ENCODE measurements at regions not wholly inside any gene's neighbourhood (a gene's known extent, or its start where the extent isn't known, plus 50 kb on each side); places are given as distances from the start of the nearest gene placed in this dataset.
"Not testable (repeated sequence)": the region's sequence is repeated elsewhere in the genome, so short reads cannot be mapped to it uniquely, and the experiment has no call there.

DNA sequence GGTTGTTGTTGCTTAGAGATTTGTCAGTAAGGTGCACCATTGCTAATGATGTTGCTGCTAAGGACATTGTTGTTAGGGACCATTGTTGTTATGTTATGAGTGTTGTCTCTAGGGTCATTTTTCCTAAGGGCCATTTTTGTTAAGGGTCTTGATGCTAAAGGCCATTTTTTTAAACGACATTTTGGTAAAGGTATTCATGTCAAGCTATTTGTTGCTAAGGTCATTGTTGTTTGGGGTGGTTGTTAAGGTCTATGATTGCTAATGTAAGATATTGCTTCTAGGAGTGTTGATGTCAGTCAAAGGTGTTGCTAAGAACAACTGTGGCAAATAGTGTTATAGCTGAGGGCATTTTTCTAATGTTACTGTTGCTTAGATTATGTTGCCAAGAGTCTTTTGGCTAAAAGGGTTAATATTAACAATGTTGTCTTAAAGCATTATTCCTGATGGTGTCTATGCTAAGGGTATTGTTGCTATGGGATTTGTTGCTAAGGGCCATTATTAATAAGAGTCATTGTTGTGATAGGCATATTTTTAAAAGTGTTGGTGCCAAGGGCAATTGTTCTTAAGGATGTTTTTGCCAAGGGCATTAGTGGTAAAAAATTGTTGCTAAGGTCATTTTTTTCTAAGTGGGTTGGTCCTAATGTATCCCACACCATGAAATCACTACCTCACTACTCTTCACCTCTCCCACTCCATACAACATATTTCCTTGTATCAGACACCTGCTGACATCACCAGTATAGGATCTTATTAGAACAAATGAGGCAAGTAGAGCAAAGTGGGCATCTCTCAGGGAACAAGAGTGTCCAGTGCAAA lies 56.2 kb downstream of the SPATA31A6 start:
- not testable (repeated sequence) for DNase-seq (ENCODE audit: low read depth); H3K4me3 ChIP-seq (ENCODE audit: control insufficient read depth, low read depth, low read length)

DNA sequence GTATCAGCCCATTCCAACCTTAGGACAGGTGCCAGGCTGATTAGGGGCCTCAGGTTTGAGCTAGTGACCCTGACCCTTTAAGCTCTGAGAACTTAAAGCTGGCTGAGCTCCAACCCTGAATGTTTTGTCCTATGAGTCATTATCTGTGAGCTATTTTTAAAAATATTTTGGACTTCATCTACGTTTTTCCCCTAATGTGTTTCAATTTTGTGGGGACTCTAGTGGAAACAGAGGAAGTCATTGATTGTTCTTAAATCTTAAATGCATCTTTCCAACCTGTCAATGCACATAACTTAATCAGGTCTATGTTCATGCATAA lies 56.8 kb downstream of the SPATA31A6 start:
- not testable (repeated sequence) for DNase-seq (ENCODE audit: low read depth); H3K4me3 ChIP-seq (ENCODE audit: control insufficient read depth, low read depth, low read length)

DNA sequence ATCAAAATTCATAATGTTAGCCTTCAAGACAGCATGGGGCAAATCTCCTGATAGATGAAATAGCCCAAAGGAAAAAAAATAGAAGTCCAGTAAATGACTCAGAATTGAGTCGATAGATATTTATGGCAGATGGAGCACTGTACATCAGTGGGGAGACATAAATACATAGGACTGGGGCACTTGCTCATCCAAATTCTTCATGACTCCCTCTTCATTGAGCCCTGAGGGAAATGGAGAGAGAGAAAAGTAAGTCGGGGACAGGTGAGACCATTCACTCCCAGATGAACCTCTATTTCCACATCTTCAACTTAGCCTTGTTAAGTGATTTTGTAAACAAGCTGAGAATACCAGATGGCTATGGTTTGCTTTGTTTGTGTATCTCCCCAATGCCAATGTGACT lies 59.8 kb downstream of the SPATA31A6 start:
- not testable (repeated sequence) for DNase-seq (ENCODE audit: low read depth); H3K4me3 ChIP-seq (ENCODE audit: control insufficient read depth, low read depth, low read length)

DNA sequence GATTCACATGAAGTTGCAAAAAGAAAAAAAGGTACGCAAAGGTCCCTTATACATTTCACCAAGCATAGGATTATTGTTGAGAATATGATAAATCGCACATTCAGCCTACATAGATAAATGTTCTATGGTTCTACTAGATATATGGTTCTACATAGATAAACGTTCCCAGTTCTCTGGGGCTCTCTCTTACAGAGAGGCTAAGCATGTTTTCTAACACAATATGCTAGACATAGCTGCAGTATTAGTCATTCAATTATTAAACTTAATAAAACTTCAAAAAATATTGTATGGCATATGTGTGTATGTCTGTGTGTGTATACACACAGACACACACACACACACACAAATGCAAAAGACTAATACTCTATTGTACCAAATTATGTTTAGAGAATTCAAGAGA lies 60.4 kb downstream of the SPATA31A6 start:
- DNase-seq (ENCODE audit: low read depth); H3K4me3 ChIP-seq (ENCODE audit: control insufficient read depth, low read depth, low read length): not testable (repeated sequence)

DNA sequence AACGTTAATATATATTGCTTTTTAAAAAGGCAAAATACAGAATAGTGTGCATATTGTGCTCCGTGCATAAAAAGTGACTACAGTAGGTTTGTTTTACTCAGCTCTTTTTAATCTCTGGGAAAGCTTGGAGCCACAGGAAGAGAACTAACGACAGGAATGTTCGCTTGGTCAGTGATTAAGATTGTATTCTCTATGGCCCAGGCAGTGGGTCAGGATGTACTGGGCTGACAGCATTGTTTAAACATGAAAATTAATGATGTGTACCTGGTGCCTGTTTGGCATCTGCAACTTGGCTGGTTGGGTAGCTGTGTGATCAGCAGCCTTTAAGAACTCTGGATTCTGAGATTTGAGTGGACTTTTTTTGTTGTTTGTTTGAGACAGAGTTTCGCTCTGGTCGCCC lies 85.3 kb downstream of the SPATA31A6 start:
- not testable (repeated sequence) for H3K4me3 ChIP-seq (ENCODE audit: control insufficient read depth, low read depth, low read length); DNase-seq (ENCODE audit: low read depth)

DNA sequence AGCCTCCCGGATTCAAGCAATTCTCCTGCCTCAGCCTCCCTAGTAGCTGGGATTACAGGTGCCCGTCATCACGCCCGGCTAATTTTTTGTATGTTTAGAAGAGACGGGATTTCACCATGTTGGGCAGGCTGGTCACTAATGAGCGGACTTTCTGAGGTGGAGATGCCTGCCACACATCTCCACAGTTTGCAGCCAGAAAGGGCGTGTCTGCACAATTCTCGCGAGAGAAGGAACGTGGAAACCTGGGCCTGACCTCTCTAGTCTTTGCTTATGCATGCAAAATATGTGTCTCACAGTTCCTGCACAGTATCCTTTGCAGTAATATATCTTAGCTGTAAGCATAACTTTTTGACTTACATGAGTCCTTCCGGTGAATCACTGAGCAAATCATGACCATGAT lies 85.7 kb downstream of the SPATA31A6 start:
- not testable (repeated sequence) for DNase-seq (ENCODE audit: low read depth)

DNA sequence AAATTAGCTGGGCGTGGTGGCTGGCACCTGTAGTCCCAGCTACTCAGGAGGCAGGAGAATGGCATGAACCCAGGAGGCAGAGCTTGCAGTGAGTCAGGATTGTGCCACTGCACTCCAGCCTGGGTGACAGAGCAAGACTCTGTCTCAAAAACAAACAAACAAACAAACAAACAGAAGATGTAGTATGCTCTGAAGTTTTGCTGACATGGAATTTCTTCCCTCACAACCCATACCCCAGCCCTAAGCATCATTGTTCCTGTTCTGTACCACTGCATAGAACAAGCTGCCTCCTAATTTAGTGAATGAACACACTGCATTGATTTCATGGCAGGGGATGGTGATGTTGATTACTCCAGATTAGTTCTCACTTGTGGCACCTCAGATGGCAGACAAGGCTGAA lies 89.7 kb downstream of the SPATA31A6 start:
- DNase-seq (ENCODE audit: low read depth); H3K4me3 ChIP-seq (ENCODE audit: control insufficient read depth, low read depth, low read length): not testable (repeated sequence)

More for the DNA sequence above, 85.7 kb downstream of the SPATA31A6 start:
- H3K4me3 ChIP-seq (ENCODE audit: control insufficient read depth, low read depth, low read length): not testable (repeated sequence)

DNA sequence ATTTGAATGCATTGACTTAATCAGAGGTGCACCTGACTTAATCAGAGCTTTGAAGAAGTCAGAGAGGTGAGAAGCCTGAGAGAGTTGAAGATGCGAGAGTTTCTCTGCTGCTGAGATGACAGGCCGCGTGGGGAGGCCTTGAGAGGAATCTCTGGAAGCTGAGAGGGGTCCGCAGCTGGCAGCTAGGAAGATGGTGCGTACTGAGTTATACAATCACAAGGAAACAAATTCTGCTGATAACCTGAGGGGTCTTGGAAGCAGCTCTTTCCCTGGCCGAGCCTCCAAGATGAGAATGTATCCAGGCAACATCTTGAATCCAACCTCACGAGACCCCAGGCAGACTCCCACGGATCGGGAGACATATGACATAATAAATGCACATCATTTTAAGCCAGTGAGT lies 91.7 kb downstream of the SPATA31A6 start:
- TF ChIP-seq, protein P1, sequence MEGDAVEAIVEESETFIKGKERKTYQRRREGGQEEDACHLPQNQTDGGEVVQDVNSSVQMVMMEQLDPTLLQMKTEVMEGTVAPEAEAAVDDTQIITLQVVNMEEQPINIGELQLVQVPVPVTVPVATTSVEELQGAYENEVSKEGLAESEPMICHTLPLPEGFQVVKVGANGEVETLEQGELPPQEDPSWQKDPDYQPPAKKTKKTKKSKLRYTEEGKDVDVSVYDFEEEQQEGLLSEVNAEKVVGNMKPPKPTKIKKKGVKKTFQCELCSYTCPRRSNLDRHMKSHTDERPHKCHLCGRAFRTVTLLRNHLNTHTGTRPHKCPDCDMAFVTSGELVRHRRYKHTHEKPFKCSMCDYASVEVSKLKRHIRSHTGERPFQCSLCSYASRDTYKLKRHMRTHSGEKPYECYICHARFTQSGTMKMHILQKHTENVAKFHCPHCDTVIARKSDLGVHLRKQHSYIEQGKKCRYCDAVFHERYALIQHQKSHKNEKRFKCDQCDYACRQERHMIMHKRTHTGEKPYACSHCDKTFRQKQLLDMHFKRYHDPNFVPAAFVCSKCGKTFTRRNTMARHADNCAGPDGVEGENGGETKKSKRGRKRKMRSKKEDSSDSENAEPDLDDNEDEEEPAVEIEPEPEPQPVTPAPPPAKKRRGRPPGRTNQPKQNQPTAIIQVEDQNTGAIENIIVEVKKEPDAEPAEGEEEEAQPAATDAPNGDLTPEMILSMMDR (IDR thresholded peaks at IDR 0.05; ENCODE audit: control insufficient read depth, insufficient read depth, low read depth, low read length, missing control alignments): no peak
- no peak for DNase-seq (ENCODE audit: low read depth)
- no peak overlapping the region for H3K4me3 ChIP-seq (ENCODE audit: control insufficient read depth, low read depth, low read length)

DNA sequence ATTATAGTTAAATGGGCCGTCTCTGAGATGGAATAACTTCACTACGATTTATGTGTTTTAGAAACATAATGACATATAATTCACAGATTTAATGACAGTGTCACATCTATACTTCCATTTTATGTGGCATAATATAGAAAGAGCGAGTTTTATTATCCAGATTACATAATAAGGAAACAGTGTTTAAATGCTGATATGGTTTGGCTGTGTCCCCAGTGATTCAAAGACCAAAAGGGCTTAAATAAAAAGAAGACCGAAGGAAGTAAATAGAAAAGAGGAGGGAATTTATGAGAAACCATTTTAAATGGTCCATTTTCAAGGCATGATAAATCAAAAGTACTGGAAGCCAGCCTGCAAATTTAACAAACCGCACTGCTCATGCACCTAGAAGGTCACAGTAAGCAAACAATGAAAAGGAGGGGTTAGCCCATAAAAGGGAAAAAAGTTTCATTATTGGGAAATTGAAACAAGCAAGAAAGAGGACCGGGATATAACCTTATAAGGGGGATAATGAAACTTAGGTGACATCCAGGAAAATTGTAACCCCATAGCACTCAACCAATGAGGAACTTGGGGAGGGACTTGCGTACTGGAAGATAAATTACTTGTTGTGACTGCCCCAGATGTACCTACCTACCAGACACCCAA lies 99.2 kb downstream of the SPATA31A6 start:
- not testable (repeated sequence) for H3K4me3 ChIP-seq (ENCODE audit: control insufficient read depth, low read depth, low read length); DNase-seq (ENCODE audit: low read depth)

DNA sequence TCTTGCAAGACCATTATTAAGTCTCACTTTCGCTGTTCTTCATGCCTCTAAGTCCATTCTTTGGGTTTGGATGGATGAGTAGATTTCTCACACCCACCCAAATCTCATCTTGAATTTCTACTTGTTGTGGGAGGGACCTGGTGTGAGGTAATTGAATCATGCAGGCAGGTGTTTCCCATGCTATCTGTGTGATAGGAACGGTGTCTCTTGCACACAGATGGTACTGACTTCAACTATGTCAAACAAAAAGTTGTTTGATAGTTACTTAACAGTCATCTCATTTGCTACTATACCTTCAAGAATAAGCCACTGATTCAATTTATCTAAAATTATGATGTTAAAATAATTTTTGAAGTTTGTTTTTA lies 99.7 kb downstream of the SPATA31A6 start:
- H3K4me3 ChIP-seq (ENCODE audit: control insufficient read depth, low read depth, low read length); DNase-seq (ENCODE audit: low read depth): not testable (repeated sequence)

DNA sequence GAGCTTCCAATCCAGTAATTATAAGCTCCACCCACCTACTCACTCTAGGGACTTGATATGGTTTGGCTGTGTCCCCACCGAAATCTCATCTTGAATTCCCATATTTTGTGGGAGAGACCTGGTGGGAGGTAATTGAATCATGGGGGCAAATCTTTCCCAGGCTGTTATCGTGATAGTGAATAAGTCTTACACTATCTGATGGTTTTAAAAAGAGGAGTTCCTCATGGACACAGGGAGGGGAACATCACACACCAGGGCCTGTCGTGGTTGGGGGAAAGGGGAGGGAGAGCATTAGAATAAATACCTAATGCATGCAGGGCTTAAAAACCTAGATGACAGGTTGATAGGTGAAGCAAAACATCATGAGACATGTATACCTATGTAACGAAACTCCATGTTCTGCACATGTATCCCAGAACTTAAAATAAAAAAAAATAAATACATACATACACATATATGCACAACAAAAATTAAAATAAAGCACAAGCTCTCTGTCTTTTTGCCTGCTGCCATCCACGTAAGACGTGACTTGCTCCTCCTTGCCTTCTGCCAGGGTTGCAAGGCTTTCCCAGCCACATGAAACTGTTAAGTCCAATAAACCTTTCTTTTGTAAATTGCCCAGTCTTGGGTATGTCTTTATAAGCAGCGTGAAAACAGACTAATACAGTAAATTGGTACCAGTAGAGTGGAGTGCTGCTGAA lies 102.8 kb downstream of the SPATA31A6 start:
- DNase-seq (ENCODE audit: low read depth); H3K4me3 ChIP-seq (ENCODE audit: control insufficient read depth, low read depth, low read length): not testable (repeated sequence)

DNA sequence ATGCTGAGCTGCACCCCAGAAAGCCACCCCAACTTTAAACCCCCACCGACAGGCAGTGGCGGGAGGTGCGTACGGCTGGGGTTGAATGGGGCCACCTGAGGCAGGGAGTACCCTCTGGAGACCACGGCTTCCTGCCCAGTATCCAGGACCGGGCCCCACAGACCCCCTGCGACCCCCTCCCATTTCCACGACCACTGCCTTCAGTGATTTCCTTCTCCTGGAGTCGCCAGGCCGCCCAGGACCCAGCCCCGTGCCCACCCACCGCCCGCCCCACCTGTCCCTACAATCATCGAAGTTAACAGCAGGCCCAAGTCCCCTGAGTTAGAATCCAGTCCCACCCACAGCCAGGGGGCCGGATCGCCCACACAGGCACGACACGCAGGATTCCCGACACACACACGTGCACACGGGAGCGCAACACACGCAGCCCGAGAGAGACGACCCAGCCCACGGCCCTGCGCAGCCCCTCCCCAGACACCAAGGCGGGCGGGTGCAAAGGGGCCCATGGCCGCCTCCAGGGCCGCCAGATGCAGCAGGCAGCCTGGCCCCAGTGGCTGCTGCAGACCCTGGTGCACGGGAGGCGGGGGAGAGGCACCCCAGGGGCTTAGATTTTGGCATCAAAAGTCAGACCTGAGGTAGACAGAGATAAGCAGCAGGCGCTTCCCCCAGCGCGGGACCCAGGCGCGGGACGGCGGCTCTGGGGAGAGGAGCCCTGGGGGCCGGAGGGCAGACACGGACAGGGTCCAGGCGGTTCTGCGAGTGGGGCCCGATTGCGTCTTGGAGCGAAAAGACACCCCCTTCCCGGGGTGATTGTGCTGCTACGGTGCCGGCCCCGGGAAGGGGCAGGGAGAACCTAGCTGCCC lies 104.8 kb downstream of the SPATA31A6 start:
- not testable (repeated sequence) for H3K4me3 ChIP-seq (ENCODE audit: control insufficient read depth, low read depth, low read length); DNase-seq (ENCODE audit: low read depth)

DNA sequence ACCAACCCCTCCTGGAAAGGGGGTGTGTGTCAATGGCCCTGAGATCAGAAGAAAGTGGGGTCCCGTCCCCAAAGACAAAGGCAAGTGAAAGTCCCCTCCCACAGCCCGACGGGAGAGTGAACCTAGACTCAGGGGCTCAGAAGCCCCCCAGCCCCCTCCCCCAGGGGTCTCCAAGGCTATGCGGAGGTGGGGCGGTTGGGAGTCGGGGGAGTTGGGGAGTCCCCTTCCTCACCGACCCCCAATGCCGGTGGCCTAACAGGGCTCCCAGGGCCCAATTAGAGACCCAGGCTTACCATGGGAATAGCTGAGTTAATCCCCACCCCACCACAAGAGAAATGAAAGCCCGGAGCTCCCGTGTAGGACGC lies 105.4 kb downstream of the SPATA31A6 start:
- not testable (repeated sequence) for DNase-seq (ENCODE audit: low read depth); H3K4me3 ChIP-seq (ENCODE audit: control insufficient read depth, low read depth, low read length)

DNA sequence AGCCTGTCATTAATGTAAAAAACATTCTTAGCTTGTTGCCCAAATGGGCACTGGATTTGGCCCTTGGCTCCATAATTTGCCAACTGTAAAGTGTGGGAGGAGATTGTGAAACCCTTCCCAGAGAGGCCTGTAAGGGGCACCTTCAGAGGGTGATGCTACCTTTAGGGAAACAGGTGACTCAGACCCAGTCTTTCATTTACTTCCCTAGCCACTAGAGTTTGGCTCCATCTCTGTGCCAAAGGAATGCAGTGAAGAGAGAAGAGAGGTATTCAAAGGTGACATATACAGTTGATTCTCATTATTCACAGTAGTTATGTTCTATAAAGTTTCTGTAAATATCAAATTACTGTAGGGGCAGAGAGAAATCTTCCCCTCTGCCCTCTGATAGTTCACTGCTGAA lies 116.7 kb downstream of the SPATA31A6 start:
- not testable (repeated sequence) for H3K4me3 ChIP-seq (ENCODE audit: control insufficient read depth, low read depth, low read length); DNase-seq (ENCODE audit: low read depth)

DNA sequence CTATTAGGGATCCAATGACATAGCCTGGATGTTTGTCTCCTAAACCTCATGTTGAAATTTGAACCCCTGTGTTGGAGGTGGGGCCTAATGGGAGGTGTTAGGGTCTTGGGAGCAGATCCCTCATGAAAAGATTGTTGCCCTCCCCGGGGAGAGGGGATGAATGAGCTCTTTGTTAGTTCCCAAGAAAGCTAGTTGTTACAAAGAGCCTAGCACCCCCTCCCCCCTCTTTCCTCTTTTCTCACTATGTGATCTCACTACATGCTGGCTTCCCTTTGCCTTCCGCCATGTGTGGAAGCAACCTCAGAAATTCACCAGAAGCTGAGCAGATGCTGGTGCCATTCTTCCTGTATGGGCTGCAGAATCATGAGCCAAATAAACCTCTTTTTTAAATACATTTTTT lies 123.2 kb downstream of the SPATA31A6 start:
- not testable (repeated sequence) for DNase-seq (ENCODE audit: low read depth); H3K4me3 ChIP-seq (ENCODE audit: control insufficient read depth, low read depth, low read length)

DNA sequence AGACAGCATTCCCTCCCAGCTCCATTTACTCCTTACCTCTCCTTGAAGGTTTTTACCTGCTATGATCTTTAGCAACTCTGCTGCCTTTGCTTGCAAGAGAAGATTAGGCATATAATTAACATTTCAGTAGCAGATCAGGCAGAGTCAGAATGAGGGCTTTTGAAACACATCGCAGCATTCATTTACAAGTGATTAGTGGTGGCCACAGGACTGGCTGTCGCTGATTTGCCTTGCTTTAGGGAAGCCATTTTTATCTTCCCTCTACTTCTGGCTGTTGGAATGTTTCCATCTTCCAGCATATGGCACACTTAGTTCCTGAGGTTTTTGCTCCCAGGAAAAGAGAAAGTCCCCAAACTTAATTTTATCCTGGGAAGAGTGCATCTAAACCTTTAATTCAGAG lies 124.0 kb downstream of the SPATA31A6 start:
- not testable (repeated sequence) for H3K4me3 ChIP-seq (ENCODE audit: control insufficient read depth, low read depth, low read length); DNase-seq (ENCODE audit: low read depth)

DNA sequence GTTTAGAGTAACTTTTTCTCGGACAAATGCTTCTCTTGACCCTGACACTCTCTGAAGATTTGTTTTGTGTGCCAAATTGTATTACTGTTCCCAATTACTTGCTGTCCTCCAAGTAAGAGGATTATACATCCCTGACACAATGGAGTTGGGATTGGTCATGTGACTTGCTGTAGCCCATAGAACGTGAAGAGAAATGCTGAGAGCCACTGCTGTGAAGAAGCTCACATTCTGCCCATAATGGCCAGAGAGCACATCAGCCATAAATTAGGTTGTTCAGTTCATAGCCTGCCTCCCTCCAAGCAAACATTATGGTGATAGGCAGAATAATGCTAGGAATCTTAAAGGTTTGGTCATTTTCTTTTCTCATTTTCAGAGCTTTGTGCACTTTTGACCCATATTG lies 127.5 kb downstream of the SPATA31A6 start:
- DNase-seq (ENCODE audit: low read depth): not testable (repeated sequence)

More for the DNA sequence above, 127.5 kb downstream of the SPATA31A6 start:
- H3K4me3 ChIP-seq (ENCODE audit: control insufficient read depth, low read depth, low read length): not testable (repeated sequence)
